ENCODE measurements at regions not wholly inside any gene's neighbourhood (a gene's known extent, or its start where the extent isn't known, plus 50 kb on each side); places are given as distances from the start of the nearest gene placed in this dataset.

- intact Hi-C loops (cut with DNase I): no loop called here
Observed at GRCh38 chr18:3333056-3333720, 71.3 kb downstream of the MYL12B start.

GRCh38 chr18:3333721-3334386 lies 71.9 kb downstream of the MYL12B start:
- Histone ChIP-seq H3K27ac (no peak overlapping the region), H3K4me3 (no peak overlapping the region), H3K9me3 (no peaks in the 10 kb centered on the region), H3K27me3 (no peaks in the 10 kb centered on the region), H3K4me1 (no peaks in the 10 kb centered on the region), H3K36me3 (no peaks in the 10 kb centered on the region)
- no peak for TF ChIP-seq POLR2A (IDR thresholded peaks at IDR 0.05)
- no peak for TF ChIP-seq POLR2AphosphoS5 (IDR thresholded peaks at IDR 0.05)
- TF ChIP-seq CTCF (IDR thresholded peaks at IDR 0.05): no peak
- no peak for TF ChIP-seq EP300 (IDR thresholded peaks at IDR 0.05)
- no peak for DNase-seq
- WGBS, 2 donors: 90% methylated on average over 4 of the region's 4 CpGs
- intact Hi-C loops (cut with DNase I): no loop called here

More at GRCh38 chr18:3333056-3333720, 71.3 kb downstream of the MYL12B start:
- no peaks in the 10 kb centered on the region for H3K36me3 ChIP-seq
- no peak for TF ChIP-seq POLR2A (IDR thresholded peaks at IDR 0.05)
- no peak for TF ChIP-seq EP300 (IDR thresholded peaks at IDR 0.05)
- TF ChIP-seq POLR2AphosphoS5 (IDR thresholded peaks at IDR 0.05): no peak
- no peak for TF ChIP-seq CTCF (IDR thresholded peaks at IDR 0.05)
- no peaks in the 10 kb centered on the region for H3K4me1 ChIP-seq
- H3K27ac ChIP-seq: no peak overlapping the region
- H3K27me3 ChIP-seq: no peaks in the 10 kb centered on the region
- no peak for DNase-seq
- 87 to 88% methylated on average over 4 of the region's 4 CpGs for WGBS, 2 donors
- H3K4me3 ChIP-seq: no peak overlapping the region
- no peaks in the 10 kb centered on the region for H3K9me3 ChIP-seq

- Histone ChIP-seq H3K27ac (no peak overlapping the region), H3K4me1 (no peaks in the 10 kb centered on the region), H3K36me3 (no peaks in the 10 kb centered on the region), H3K27me3 (no peaks in the 10 kb centered on the region), H3K9me3 (no peaks in the 10 kb centered on the region), H3K4me3 (no peak overlapping the region)
- intact Hi-C loops (cut with DNase I): no loop called here
- 84 to 85% methylated on average over 6 of the region's 6 CpGs for WGBS, 2 donors
- no peak for DNase-seq
- TF ChIP-seq CTCF (IDR thresholded peaks at IDR 0.05) (no peak), POLR2AphosphoS5 (IDR thresholded peaks at IDR 0.05) (no peak), EP300 (IDR thresholded peaks at IDR 0.05) (no peak), POLR2A (IDR thresholded peaks at IDR 0.05) (no peak)
Observed at GRCh38 chr18:3340015-3340681, 78.2 kb downstream of the MYL12B start.

GRCh38 chr18:3340682-3341097 lies 78.8 kb downstream of the MYL12B start:
- WGBS, 2 donors: 52 to 65% methylated on average over 2 of the region's 2 CpGs
- Histone ChIP-seq H3K27me3 (no peaks in the 10 kb centered on the region), H3K36me3 (no peaks in the 10 kb centered on the region), H3K4me3 (no peak overlapping the region), H3K9me3 (no peaks in the 10 kb centered on the region), H3K27ac (no peak overlapping the region), H3K4me1 (peaks cover 0 to 4% (median 3%) of the 10 kb centered on the region in 4 donors)
- intact Hi-C loops (cut with DNase I): no loop called here
- no peak for DNase-seq
- TF ChIP-seq POLR2AphosphoS5 (IDR thresholded peaks at IDR 0.05) (no peak), CTCF (IDR thresholded peaks at IDR 0.05) (no peak), EP300 (IDR thresholded peaks at IDR 0.05) (no peak), POLR2A (IDR thresholded peaks at IDR 0.05) (no peak)
